Osteoblast (primary cell): ENCODE measurements at regions not wholly inside any gene's neighbourhood (a gene's known extent, or its start where the extent isn't known, plus 50 kb on each side); places are given as distances from the start of the nearest gene placed in this dataset.

ENCODE experiments used
- DNase-seq: peaks from one replicate; pipeline ENCODE4 v3.0.0; 2011; ENCODE audit warnings: low spot score, mixed read lengths; ENCODE audit not compliant: insufficient read length; ENCODE audit errors: missing footprints
- H2AFZ ChIP-seq: 2 replicates; pipeline ENCODE4 v1.6.0; 2011; ENCODE audit warnings: mild to moderate bottlenecking, low read length
- H3K27ac ChIP-seq: 2 replicates; pipeline ENCODE4 v1.5.1; 2011; ENCODE audit warnings: mild to moderate bottlenecking, low read depth, low read length, moderate library complexity
- H3K27me3 ChIP-seq: 2 replicates; pipeline ENCODE4 v1.6.0; 2012; ENCODE audit warnings: mild to moderate bottlenecking, control low read depth, inconsistent platforms, low read length, moderate library complexity; ENCODE audit not compliant: insufficient read depth
- H3K36me3 ChIP-seq: 2 replicates; pipeline ENCODE4 v1.5.1; 2011; ENCODE audit warnings: mild to moderate bottlenecking, low read length, control low read depth, moderate library complexity; ENCODE audit not compliant: insufficient read depth
- H3K4me1 ChIP-seq: 2 replicates; pipeline ENCODE4 v1.5.1; 2011; ENCODE audit warnings: mild to moderate bottlenecking, low read length, control low read depth, moderate library complexity; ENCODE audit not compliant: insufficient read depth
- H3K4me2 ChIP-seq: 2 replicates; pipeline ENCODE4 v1.6.0; 2011; ENCODE audit warnings: mild to moderate bottlenecking, low read length; ENCODE audit not compliant: insufficient read depth
- H3K4me3 ChIP-seq: fragments of 200-600 bp; sonication (generic); 3 replicates; pipeline ENCODE4 v1.5.1; 2012; ENCODE audit warnings: mild to moderate bottlenecking, low read length, inconsistent platforms; ENCODE audit not compliant: insufficient read depth
- H3K79me2 ChIP-seq: 2 replicates; pipeline ENCODE4 v1.6.0; 2012; ENCODE audit warnings: mild to moderate bottlenecking, low read length, control low read depth, inconsistent platforms; ENCODE audit not compliant: insufficient read depth
- H3K9me3 ChIP-seq: 2 replicates; pipeline ENCODE4 v1.5.1; 2011; ENCODE audit warnings: low read depth, low read length, control low read depth
- H4K20me1 ChIP-seq: 2 replicates; pipeline ENCODE4 v1.6.0; 2012; ENCODE audit warnings: mild to moderate bottlenecking, low read length, control low read depth; ENCODE audit not compliant: insufficient read depth
- TF ChIP-seq, protein P1 (sequence below): IDR thresholded peaks from 2 replicates; pipeline ENCODE4 v1.5.1; 2011; ENCODE audit warnings: mild to moderate bottlenecking, low read depth, low read length, moderate library complexity; ENCODE audit errors: extremely low read depth

DNA sequence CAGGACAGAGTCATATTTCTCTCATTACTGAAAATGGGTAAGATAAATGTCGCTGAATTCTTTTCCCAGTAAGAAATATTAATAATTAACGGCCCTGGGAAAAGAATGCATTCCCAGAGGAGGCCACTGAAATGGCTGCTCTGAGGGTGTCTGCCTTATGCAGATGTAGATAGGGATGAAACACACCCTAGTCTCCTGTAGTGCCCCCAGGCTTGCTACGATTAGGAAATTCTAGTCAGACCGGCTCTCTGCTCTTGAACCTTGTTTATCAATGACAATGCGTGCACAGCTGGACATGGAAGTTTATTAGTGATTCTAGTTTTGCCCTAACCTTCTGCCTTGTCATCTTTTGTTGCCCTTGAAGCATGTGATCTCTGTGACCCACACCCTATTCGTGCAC, 291.1 kb downstream of the ZNF248 start:
- no peak overlapping the region for H3K4me2 ChIP-seq
- H4K20me1 ChIP-seq = no peaks in the 10 kb centered on the region
- H3K79me2 ChIP-seq = no peaks in the 10 kb centered on the region
- H3K36me3 ChIP-seq = no peaks in the 10 kb centered on the region
- H2AFZ ChIP-seq = no peak overlapping the region
- no peak overlapping the region for H3K4me3 ChIP-seq
- no peaks in the 10 kb centered on the region for H3K9me3 ChIP-seq
- no peak for DNase-seq
- H3K27ac ChIP-seq = no peak overlapping the region
- no peaks in the 10 kb centered on the region for H3K27me3 ChIP-seq
- TF ChIP-seq, protein P1, sequence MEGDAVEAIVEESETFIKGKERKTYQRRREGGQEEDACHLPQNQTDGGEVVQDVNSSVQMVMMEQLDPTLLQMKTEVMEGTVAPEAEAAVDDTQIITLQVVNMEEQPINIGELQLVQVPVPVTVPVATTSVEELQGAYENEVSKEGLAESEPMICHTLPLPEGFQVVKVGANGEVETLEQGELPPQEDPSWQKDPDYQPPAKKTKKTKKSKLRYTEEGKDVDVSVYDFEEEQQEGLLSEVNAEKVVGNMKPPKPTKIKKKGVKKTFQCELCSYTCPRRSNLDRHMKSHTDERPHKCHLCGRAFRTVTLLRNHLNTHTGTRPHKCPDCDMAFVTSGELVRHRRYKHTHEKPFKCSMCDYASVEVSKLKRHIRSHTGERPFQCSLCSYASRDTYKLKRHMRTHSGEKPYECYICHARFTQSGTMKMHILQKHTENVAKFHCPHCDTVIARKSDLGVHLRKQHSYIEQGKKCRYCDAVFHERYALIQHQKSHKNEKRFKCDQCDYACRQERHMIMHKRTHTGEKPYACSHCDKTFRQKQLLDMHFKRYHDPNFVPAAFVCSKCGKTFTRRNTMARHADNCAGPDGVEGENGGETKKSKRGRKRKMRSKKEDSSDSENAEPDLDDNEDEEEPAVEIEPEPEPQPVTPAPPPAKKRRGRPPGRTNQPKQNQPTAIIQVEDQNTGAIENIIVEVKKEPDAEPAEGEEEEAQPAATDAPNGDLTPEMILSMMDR = no peak
- H3K4me1 ChIP-seq = no peaks in the 10 kb centered on the region

DNA sequence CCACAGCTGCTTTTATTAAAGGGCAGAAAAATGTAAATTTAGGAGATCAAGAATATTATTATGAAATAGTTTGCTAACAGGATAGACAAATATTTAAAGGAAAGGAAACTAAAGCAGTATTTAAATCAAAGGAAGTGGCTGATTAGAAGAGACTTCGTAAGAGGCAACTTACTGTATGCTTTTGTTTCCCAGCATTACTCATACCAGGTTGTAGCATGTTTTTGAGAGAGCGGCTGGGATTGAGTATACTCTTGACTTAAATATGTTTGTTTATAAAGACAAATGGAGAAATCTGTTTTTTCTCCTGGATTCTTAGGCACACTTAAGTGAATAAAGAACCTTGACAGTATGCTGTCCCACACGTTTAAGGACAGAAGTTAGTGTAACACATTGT, 293.7 kb downstream of the ZNF248 start:
- Histone ChIP-seq H3K36me3 (no peaks in the 10 kb centered on the region), H3K27ac (no peak overlapping the region), H3K9me3 (no peaks in the 10 kb centered on the region), H3K4me1 (no peaks in the 10 kb centered on the region), H4K20me1 (no peaks in the 10 kb centered on the region), H3K27me3 (no peaks in the 10 kb centered on the region), H2AFZ (no peak overlapping the region), H3K79me2 (no peaks in the 10 kb centered on the region), H3K4me2 (no peak overlapping the region), H3K4me3 (no peak overlapping the region)
- no peak for DNase-seq
- TF ChIP-seq, protein P1 = no peak

DNA sequence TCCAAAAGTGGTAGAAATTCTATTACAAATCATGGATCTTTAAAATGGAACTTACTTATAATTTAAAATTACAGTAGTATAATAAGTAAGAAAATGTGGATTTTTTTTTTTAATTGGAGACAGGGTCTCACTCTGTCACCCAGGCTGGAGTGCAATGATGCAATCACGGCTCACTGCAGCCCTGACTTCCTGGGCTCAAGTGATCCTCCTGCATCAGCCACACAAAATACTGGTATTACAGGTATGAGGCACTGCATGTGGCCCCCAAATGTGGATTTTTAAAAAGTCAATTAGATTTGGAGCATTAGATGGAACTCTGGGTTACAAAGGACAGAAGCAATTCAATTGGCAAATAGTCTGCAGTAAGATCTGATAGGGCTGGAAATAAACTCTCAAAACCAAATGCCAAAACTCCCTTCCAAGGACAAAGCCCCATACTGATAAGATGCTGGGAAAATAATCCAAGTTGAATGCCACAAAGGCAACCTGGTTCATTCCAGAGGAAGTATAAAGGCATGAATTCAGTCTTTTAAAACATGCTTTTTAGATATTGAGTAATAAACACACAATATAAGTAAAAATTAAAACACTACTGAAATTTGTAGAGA, 294.2 kb downstream of the ZNF248 start:
- H3K27me3 ChIP-seq = no peaks in the 10 kb centered on the region
- H3K36me3 ChIP-seq = no peaks in the 10 kb centered on the region
- no peaks in the 10 kb centered on the region for H3K9me3 ChIP-seq
- no peak overlapping the region for H3K27ac ChIP-seq
- H3K4me3 ChIP-seq = no peak overlapping the region
- H4K20me1 ChIP-seq = no peaks in the 10 kb centered on the region
- TF ChIP-seq, protein P1 = no peak
- no peaks in the 10 kb centered on the region for H3K4me1 ChIP-seq
- DNase-seq = no peak
- no peaks in the 10 kb centered on the region for H3K79me2 ChIP-seq
- H2AFZ ChIP-seq = no peak overlapping the region
- no peak overlapping the region for H3K4me2 ChIP-seq

DNA sequence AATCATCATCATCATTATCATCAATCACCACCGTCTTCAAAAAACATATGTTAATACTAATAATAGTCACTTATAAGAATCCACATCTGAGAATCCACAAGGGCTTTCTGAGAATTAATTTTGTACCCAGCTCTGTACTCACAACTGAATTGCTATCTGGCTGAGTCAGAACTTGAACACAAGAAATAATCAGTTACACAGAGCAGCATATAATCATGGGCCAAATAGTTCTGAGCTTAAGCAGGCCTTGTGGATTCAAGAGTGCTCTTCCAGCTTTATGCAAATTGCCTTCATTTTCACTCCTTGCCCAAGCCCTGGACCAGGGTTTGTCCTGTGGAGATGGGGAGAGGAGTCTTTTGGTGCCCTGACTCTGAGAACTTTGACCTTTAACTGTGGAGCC, 304.5 kb downstream of the ZNF248 start:
- H3K4me2 ChIP-seq = no peak overlapping the region
- DNase-seq = no peak
- H3K36me3 ChIP-seq = no peaks in the 10 kb centered on the region
- H3K9me3 ChIP-seq = no peaks in the 10 kb centered on the region
- TF ChIP-seq, protein P1 = no peak
- H3K4me1 ChIP-seq = no peaks in the 10 kb centered on the region
- no peak overlapping the region for H3K4me3 ChIP-seq
- no peaks in the 10 kb centered on the region for H4K20me1 ChIP-seq
- no peaks in the 10 kb centered on the region for H3K27me3 ChIP-seq
- H2AFZ ChIP-seq = no peak overlapping the region
- H3K27ac ChIP-seq = no peak overlapping the region
- no peaks in the 10 kb centered on the region for H3K79me2 ChIP-seq
